NB4 (cell line): ENCODE measurements at regions not wholly inside any gene's neighbourhood (a gene's known extent, or its start where the extent isn't known, plus 50 kb on each side); places are given as distances from the start of the nearest gene placed in this dataset.

Source experiments
- DNase-seq: peaks from one replicate; pipeline ENCODE4 v3.0.0; 2010; ENCODE audit warnings: low read depth
- H3K4me3 ChIP-seq: one replicate; pipeline ENCODE4 v1.5.1; 2011; ENCODE audit warnings: mild to moderate bottlenecking, low read depth, low read length, moderate library complexity
- CTCF ChIP-seq: IDR thresholded peaks from one replicate; pipeline ENCODE4 v1.5.1; 2012; ENCODE audit warnings: low read depth, low read length
- MAX ChIP-seq: IDR thresholded peaks from 2 replicates; pipeline ENCODE4 v1.6.1; 2011; ENCODE audit warnings: low read depth, low read length
- MYC ChIP-seq: IDR thresholded peaks from 2 replicates; pipeline ENCODE4 v1.6.1; 2011; ENCODE audit warnings: low read depth, low read length
- POLR2A ChIP-seq: IDR thresholded peaks from 2 replicates; pipeline ENCODE4 v1.6.1; 2011; ENCODE audit warnings: mild to moderate bottlenecking; ENCODE audit not compliant: insufficient read length; ENCODE audit errors: extremely low read depth

- no peak for DNase-seq
- TF ChIP-seq CTCF (no peak), POLR2A (no peak), MAX (no peak), MYC (no peak)
- H3K4me3 ChIP-seq = no peak overlapping the region
Measured at GRCh38 chr1:8182034-8182761, 135.7 kb upstream of the SLC45A1 start.

- no peak for TF ChIP-seq CTCF
- no peak for TF ChIP-seq POLR2A
- TF ChIP-seq MAX = no peak
- H3K4me3 ChIP-seq = no peak overlapping the region
- no peak for DNase-seq
Measured at GRCh38 chr1:8179132-8179793, 138.7 kb upstream of the SLC45A1 start.

- TF ChIP-seq MAX = no peak
- TF ChIP-seq MYC = no peak
- TF ChIP-seq CTCF = no peak
- DNase-seq = no peak
- no peak overlapping the region for H3K4me3 ChIP-seq
Measured at GRCh38 chr1:8176279-8176678, 141.6 kb upstream of the SLC45A1 start.

- no peak for DNase-seq
- no peak overlapping the region for H3K4me3 ChIP-seq
- TF ChIP-seq MYC (no peak), POLR2A (no peak), CTCF (no peak), MAX (no peak)
Measured at GRCh38 chr1:8174807-8175206, 143.1 kb upstream of the SLC45A1 start.

- no peak overlapping the region for H3K4me3 ChIP-seq
- no peak for DNase-seq
- TF ChIP-seq POLR2A = no peak
- no peak for TF ChIP-seq MYC
- TF ChIP-seq CTCF = no peak
- TF ChIP-seq MAX = no peak
Measured at GRCh38 chr1:8171751-8172464, 145.8 kb upstream of the ERRFI1 start.
